ENCODE measurements at regions not wholly inside any gene's neighbourhood (a gene's known extent, or its start where the extent isn't known, plus 50 kb on each side); places are given as distances from the start of the nearest gene placed in this dataset.

GRCh38 chr14:87879389-87879788, 113.6 kb downstream of the GALC start:
- Histone ChIP-seq H3K27ac (no peak overlapping the region), H3K36me3 (no peaks in the 10 kb centered on the region), H3K4me3 (no peak overlapping the region), H3K4me1 (no peaks in the 10 kb centered on the region), H3K27me3 (no peaks in the 10 kb centered on the region), H3K9me3 (no peaks in the 10 kb centered on the region)
- DNase-seq (ENCODE audit: low spot score in 2 of 2): no peak
- TF ChIP-seq, protein P1, sequence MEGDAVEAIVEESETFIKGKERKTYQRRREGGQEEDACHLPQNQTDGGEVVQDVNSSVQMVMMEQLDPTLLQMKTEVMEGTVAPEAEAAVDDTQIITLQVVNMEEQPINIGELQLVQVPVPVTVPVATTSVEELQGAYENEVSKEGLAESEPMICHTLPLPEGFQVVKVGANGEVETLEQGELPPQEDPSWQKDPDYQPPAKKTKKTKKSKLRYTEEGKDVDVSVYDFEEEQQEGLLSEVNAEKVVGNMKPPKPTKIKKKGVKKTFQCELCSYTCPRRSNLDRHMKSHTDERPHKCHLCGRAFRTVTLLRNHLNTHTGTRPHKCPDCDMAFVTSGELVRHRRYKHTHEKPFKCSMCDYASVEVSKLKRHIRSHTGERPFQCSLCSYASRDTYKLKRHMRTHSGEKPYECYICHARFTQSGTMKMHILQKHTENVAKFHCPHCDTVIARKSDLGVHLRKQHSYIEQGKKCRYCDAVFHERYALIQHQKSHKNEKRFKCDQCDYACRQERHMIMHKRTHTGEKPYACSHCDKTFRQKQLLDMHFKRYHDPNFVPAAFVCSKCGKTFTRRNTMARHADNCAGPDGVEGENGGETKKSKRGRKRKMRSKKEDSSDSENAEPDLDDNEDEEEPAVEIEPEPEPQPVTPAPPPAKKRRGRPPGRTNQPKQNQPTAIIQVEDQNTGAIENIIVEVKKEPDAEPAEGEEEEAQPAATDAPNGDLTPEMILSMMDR (IDR thresholded peaks at IDR 0.05): no peak
- TF ChIP-seq POLR2A (IDR thresholded peaks at IDR 0.05): no peak
- TF ChIP-seq EP300 (IDR thresholded peaks at IDR 0.05): no peak
- 77 to 84% methylated on average over 5 of the region's 5 CpGs for WGBS, 2 donors

DNA sequence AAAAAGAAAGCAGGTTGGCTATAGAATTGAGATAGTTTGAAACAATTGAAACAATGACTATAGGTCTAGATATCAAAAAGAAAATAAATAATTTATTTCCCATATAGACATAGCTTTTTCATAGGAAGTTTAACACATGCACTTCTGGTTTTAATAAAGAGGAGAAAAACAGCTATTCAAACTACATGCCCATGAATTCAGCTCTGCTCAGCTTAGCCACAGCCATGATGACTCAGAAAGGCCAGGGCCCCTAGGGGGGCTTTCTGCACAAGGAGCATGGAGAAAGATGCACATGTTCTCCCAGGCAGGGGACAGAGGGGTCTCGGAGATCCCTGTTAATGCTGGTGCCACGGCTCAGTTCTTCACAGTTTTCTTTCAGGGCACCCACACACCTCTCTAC, 114.0 kb downstream of the GALC start:
- Histone ChIP-seq H3K27me3 (no peaks in the 10 kb centered on the region), H3K9me3 (no peaks in the 10 kb centered on the region), H3K4me3 (no peak overlapping the region), H3K36me3 (no peaks in the 10 kb centered on the region), H3K4me1 (no peaks in the 10 kb centered on the region), H3K27ac (no peak overlapping the region)
- 25 to 41% methylated on average over 2 of the region's 2 CpGs for WGBS, 2 donors
- DNase-seq (ENCODE audit: low spot score in 2 of 2): no peak
- TF ChIP-seq EP300 (IDR thresholded peaks at IDR 0.05) (no peak), POLR2A (IDR thresholded peaks at IDR 0.05) (no peak)
- TF ChIP-seq, protein P1 (IDR thresholded peaks at IDR 0.05): no peak

DNA sequence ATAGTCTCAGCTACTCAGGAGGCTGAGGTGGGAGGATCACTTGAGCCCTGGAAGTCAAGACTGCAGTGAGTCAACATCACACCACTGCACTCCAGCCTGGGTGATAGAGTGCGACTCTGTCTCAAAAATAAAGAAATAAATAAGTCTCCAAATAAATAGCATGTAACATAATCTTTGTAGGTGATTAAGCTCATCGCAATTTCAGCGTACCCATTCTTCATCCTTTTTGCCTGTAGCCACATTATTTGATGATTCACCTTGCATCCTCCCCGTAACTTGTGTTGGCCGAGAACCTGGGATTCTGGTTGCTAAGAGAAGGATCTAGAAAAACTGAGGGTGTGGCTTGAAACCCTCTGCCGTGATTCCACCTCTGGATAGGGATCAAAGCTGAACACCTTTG, 115.1 kb downstream of the GALC start:
- Histone ChIP-seq H3K4me3 (no peak overlapping the region), H3K4me1 (no peaks in the 10 kb centered on the region), H3K36me3 (no peaks in the 10 kb centered on the region), H3K9me3 (no peaks in the 10 kb centered on the region), H3K27ac (no peak overlapping the region), H3K27me3 (no peaks in the 10 kb centered on the region)
- DNase-seq (ENCODE audit: low spot score in 2 of 2): no peak
- TF ChIP-seq EP300 (IDR thresholded peaks at IDR 0.05): no peak
- TF ChIP-seq POLR2A (IDR thresholded peaks at IDR 0.05): no peak
- TF ChIP-seq, protein P1 (IDR thresholded peaks at IDR 0.05): no peak
- WGBS, 2 donors: 92 to 95% methylated on average over 6 of the region's 6 CpGs

GRCh38 chr14:87874676-87875075, 118.3 kb downstream of the GALC start:
- no peak overlapping the region for H3K4me3 ChIP-seq
- H3K9me3 ChIP-seq: no peaks in the 10 kb centered on the region
- TF ChIP-seq EP300 (IDR thresholded peaks at IDR 0.05) (no peak), POLR2A (IDR thresholded peaks at IDR 0.05) (no peak)
- no peaks in the 10 kb centered on the region for H3K4me1 ChIP-seq
- no peak overlapping the region for H3K27ac ChIP-seq
- DNase-seq (ENCODE audit: low spot score in 2 of 2): no peak
- H3K27me3 ChIP-seq: no peaks in the 10 kb centered on the region
- no peaks in the 10 kb centered on the region for H3K36me3 ChIP-seq
- WGBS, 2 donors: 53 to 66% methylated on average over 2 of the region's 2 CpGs

DNA sequence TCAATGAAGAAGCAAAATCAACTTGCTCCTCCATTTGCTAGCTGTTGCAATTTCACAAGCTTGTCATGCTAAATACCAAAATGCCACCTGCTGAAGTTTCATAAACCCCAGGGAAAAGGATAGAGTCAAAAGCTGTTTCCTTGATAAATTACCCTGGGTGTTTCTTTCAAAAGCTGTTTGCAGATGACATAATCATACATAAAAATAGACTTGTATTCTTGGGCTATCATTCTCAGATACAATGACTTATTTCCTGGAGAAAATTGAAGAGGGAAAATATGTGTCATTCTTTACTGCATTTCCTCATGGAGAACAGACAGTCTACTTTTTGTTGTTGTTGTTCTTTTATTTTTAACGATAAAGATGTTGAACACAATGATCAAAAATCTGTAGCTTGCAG, 119.2 kb downstream of the GALC start:
- TF ChIP-seq, protein P1 (IDR thresholded peaks at IDR 0.05): no peak
- TF ChIP-seq POLR2A (IDR thresholded peaks at IDR 0.05) (no peak), EP300 (IDR thresholded peaks at IDR 0.05) (no peak)
- H3K4me3 ChIP-seq: no peak overlapping the region
- no peak for DNase-seq (ENCODE audit: low spot score in 2 of 2)
- H3K27ac ChIP-seq: no peak overlapping the region
- no peaks in the 10 kb centered on the region for H3K27me3 ChIP-seq
- no peaks in the 10 kb centered on the region for H3K9me3 ChIP-seq
- H3K4me1 ChIP-seq: no peaks in the 10 kb centered on the region
- H3K36me3 ChIP-seq: no peaks in the 10 kb centered on the region
- 43 to 48% methylated on average over 1 of the region's 1 CpG for WGBS, 2 donors
